HCT116 (cell line): ENCODE measurements at regions not wholly inside any gene's neighbourhood (a gene's known extent, or its start where the extent isn't known, plus 50 kb on each side); places are given as distances from the start of the nearest gene placed in this dataset.

Experiments used
- ATAC-seq: fragments of 200-7000 bp; cut with Tn5 transposase; 2 replicates; pipeline ENCODE4 v1.9.1; 2020; ENCODE audit warnings: mild to moderate bottlenecking, moderate library complexity
- BruUV-seq: library from RNA; stranded (reverse); fragments of 400-500 nt; replicated peaks from 2 replicates; lab custom pipeline; 2021; lab: Mats Ljungman, UMichigan
- CTCF ChIA-PET: fragments of 300-600 bp; sonication (Branson Sonifier 250); formaldehyde crosslinking; loops from one replicate; lab custom pipeline; 2021; ENCODE audit warnings: antibody characterized with exemption; lab: Charles Lee
- POLR2A ChIA-PET: fragments of 300-600, 350-600 bp; sonication (Branson Sonifier 250); formaldehyde crosslinking; loops from one replicate; lab custom pipeline; 2021; ENCODE audit warnings: antibody characterized with exemption; lab: Charles Lee
- RAD21 ChIA-PET, 2 experiments: fragments of 300-600 bp; sonication (Branson Sonifier 250); formaldehyde crosslinking; loops; one replicate each; lab custom pipeline; 2023; ENCODE audit warnings: low total read pairs in 2 of 2; ENCODE audit not compliant: uncharacterized antibody in 2 of 2, unreplicated experiment in 2 of 2, low non-redundant PET in 1 of 2; lab: Charles Lee
- DNase-seq: peaks from one replicate; pipeline ENCODE4 v3.0.0-alpha.2; 2010; ENCODE audit warnings: low read depth, low spot score
- H2AFZ ChIP-seq: fragments of 200-600 bp; shearing (Covaris generic), sonication (generic); 2 replicates; pipeline ENCODE4 v1.6.1; 2017; ENCODE audit warnings: low read depth, mixed run types, mixed read lengths, antibody characterized with exemption, low read length; ENCODE audit not compliant: poor library complexity, severe bottlenecking
- H3K27ac ChIP-seq: 2 replicates; pipeline ENCODE4 v1.5.1; 2012; ENCODE audit warnings: low read depth, low read length
- H3K27me3 ChIP-seq: fragments of 200-600 bp; sonication (generic); 2 replicates; pipeline ENCODE4 v1.6.1; 2016; ENCODE audit warnings: mixed run types, low read length, mixed read lengths; ENCODE audit not compliant: insufficient read depth
- H3K36me3 ChIP-seq, 2 experiments: fragments of 200-500 bp in 1 of 2; fragments of 200-600 bp in 1 of 2; sonication (Bioruptor generic) in 1 of 2; sonication (generic) in 1 of 2; 2 replicates each; pipeline versions ENCODE4 v1.5.1 to v1.6.1; 2014 to 2016; ENCODE audit warnings: low read length in 2 of 2, inconsistent platforms in 1 of 2, mixed read lengths in 1 of 2, mixed run types in 1 of 2; ENCODE audit not compliant: insufficient read depth in 2 of 2, control insufficient read depth in 1 of 2
- H3K4me1 ChIP-seq, 2 experiments: fragments of 200-600 bp in 1 of 2; sonication (generic) in 1 of 2; 2 replicates each; pipeline versions ENCODE4 v1.5.1 to v1.6.1; 2012 to 2017; ENCODE audit warnings: low read length in 2 of 2, inconsistent platforms in 1 of 2, mild to moderate bottlenecking in 1 of 2, mixed read lengths in 1 of 2, mixed run types in 1 of 2, moderate library complexity in 1 of 2; ENCODE audit not compliant: insufficient read depth in 2 of 2, control insufficient read depth in 1 of 2
- H3K4me2 ChIP-seq: fragments of 200-600 bp; sonication (generic); 2 replicates; pipeline ENCODE4 v1.6.1; 2017; ENCODE audit warnings: mixed run types, low read length, mixed read lengths
- H3K4me3 ChIP-seq, 2 experiments: fragments of 200-600 bp in 1 of 2; sonication (generic) in 1 of 2; replicated peaks in 1 of 2; 2 replicates each; pipeline ENCODE4 v1.5.1; 2011 to 2016; ENCODE audit warnings: low read length in 2 of 2, control low read depth in 1 of 2, low read depth in 1 of 2, mild to moderate bottlenecking in 1 of 2, mixed read lengths in 1 of 2, mixed run types in 1 of 2
- H3K79me2 ChIP-seq: fragments of 200-600 bp; sonication (generic); 2 replicates; pipeline ENCODE4 v1.6.1; 2017; ENCODE audit warnings: mild to moderate bottlenecking, mixed run types, low read length, moderate library complexity, mixed read lengths; ENCODE audit not compliant: insufficient read depth
- H3K9ac ChIP-seq: fragments of 200-600 bp; sonication (generic); 2 replicates; pipeline ENCODE4 v1.6.1; 2016; ENCODE audit warnings: low read length, mixed read lengths
- H3K9me2 ChIP-seq: fragments of 200-600 bp; sonication (generic), shearing (Covaris generic); 2 replicates; pipeline ENCODE4 v1.6.1; 2017; ENCODE audit warnings: mixed run types, mild to moderate bottlenecking, moderate library complexity; ENCODE audit not compliant: insufficient read depth
- H3K9me3 ChIP-seq, 2 experiments: fragments of 200-500 bp in 1 of 2; fragments of 200-600 bp in 1 of 2; sonication (Bioruptor generic) in 1 of 2; sonication (generic) in 1 of 2; 2 replicates each; pipeline ENCODE4 v1.6.1; 2014 to 2017; ENCODE audit warnings: low read length in 2 of 2, mixed read lengths in 2 of 2, inconsistent platforms in 1 of 2, low read depth in 1 of 2, mild to moderate bottlenecking in 1 of 2, mixed run types in 1 of 2, moderate library complexity in 1 of 2; ENCODE audit not compliant: control insufficient read depth in 1 of 2, insufficient read depth in 1 of 2
- H4K20me1 ChIP-seq: fragments of 200-600 bp; sonication (generic), shearing (Covaris generic); 2 replicates; pipeline ENCODE4 v1.6.1; 2017; ENCODE audit warnings: mixed run types, mild to moderate bottlenecking, moderate library complexity; ENCODE audit not compliant: insufficient read depth
- ATF3 ChIP-seq: IDR thresholded peaks from 2 replicates; pipeline ENCODE4 v1.6.1; 2012
- CBX3 ChIP-seq: IDR thresholded peaks from 2 replicates; pipeline ENCODE4 v1.6.1; 2012; ENCODE audit warnings: low read depth
- CTCF ChIP-seq, 3 experiments: fragments of 200-600 bp in 1 of 3; sonication (generic) in 1 of 3; IDR thresholded peaks in 2 of 3; conservative IDR thresholded peaks in 1 of 3; 2 replicates each; pipeline ENCODE4 v1.5.1; 2012 to 2017; ENCODE audit warnings: low read depth in 2 of 3, low read length in 2 of 3, antibody characterized with exemption in 1 of 3, borderline replicate concordance in 1 of 3, control low read depth in 1 of 3, mild to moderate bottlenecking in 1 of 3, mixed read lengths in 1 of 3, mixed run types in 1 of 3, moderate library complexity in 1 of 3; ENCODE audit not compliant: insufficient read depth in 1 of 3
- EGR1 ChIP-seq: IDR thresholded peaks from 2 replicates; pipeline ENCODE4 v1.6.1; 2012; ENCODE audit warnings: low read depth
- ELF1 ChIP-seq: IDR thresholded peaks from 2 replicates; pipeline ENCODE4 v1.6.1; 2012; ENCODE audit warnings: low read depth, borderline replicate concordance
- EZH2 ChIP-seq: fragments of 200-600 bp; sonication (generic); IDR thresholded peaks from 2 replicates; pipeline ENCODE4 v1.6.1; 2017; ENCODE audit warnings: antibody characterized with exemption, mixed run types
- EZH2phosphoT487 ChIP-seq: fragments of 200-600 bp; IDR thresholded peaks from 2 replicates; pipeline ENCODE4 v1.6.1; 2018; ENCODE audit warnings: antibody characterized with exemption, borderline replicate concordance
- FOSL1 ChIP-seq: IDR thresholded peaks from 2 replicates; pipeline ENCODE4 v1.6.1; 2012; ENCODE audit warnings: low read depth
- POLR2A ChIP-seq: IDR thresholded peaks from 2 replicates; pipeline ENCODE4 v1.7.0; 2011; ENCODE audit warnings: borderline replicate concordance; ENCODE audit not compliant: insufficient read depth, insufficient read length; ENCODE audit errors: extremely low read depth
- POLR2AphosphoS5 ChIP-seq: IDR thresholded peaks from 2 replicates; pipeline ENCODE4 v1.6.1; 2011; ENCODE audit warnings: mild to moderate bottlenecking, low read depth, low read length, moderate library complexity
- RAD21 ChIP-seq: IDR thresholded peaks from 2 replicates; pipeline ENCODE4 v1.6.1; 2012; ENCODE audit warnings: low read depth, mild to moderate bottlenecking
- REST ChIP-seq: IDR thresholded peaks from 2 replicates; pipeline ENCODE4 v1.6.1; 2012; ENCODE audit warnings: low read depth
- SIN3A ChIP-seq: IDR thresholded peaks from 2 replicates; pipeline ENCODE4 v1.6.1; 2012; ENCODE audit warnings: low read depth
- SRF ChIP-seq: IDR thresholded peaks from 2 replicates; pipeline ENCODE4 v1.6.1; 2012; ENCODE audit warnings: low read depth
- TCF7L2 ChIP-seq: IDR thresholded peaks from 2 replicates; pipeline ENCODE4 v1.7.0; 2011; ENCODE audit warnings: borderline replicate concordance, inconsistent platforms; ENCODE audit not compliant: insufficient read depth, insufficient read length; ENCODE audit errors: extremely low read depth
- YY1 ChIP-seq: IDR thresholded peaks from 2 replicates; pipeline ENCODE4 v1.6.1; 2011; ENCODE audit warnings: low read length, low read depth, moderate library complexity, mild to moderate bottlenecking; ENCODE audit not compliant: insufficient replicate concordance; ENCODE audit errors: extremely low read depth
- ZFX ChIP-seq: fragments of 450-650 bp; IDR thresholded peaks from 2 replicates; pipeline ENCODE4 v1.6.1; 2017
- intact Hi-C: fragments of 100-400 bp; cut with micrococcal nuclease; formaldehyde crosslinking; loops from 2 replicates; pipeline ENCODE4 v1.10.0; 2022
- TF ChIP-seq, protein P1 (sequence below): IDR thresholded peaks from 2 replicates; pipeline ENCODE4 v1.6.1; 2012
- TF ChIP-seq, protein P2 (sequence below): IDR thresholded peaks from 2 replicates; pipeline ENCODE4 v1.6.1; 2011; ENCODE audit warnings: mild to moderate bottlenecking, low read length, moderate library complexity; ENCODE audit not compliant: insufficient replicate concordance; ENCODE audit errors: extremely low read depth

DNA sequence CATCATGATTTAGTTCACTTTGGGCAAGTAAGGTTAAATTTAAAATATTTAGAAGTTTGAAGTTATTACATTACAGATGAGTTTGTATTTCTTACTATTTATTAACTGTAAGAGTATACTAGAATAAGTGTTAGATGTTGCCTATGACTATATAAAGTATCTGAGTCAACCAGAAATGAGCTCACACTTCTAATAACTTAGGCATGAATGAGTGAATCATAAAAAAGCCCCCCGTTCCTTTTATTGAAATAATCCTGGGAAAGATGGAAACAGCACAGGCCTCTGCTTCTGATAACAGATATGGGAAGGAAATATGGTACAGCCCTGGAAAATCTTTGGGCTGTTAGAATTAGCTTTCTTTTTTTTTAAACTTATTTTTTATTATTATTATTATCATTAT lies 66.6 kb upstream of the TGFBR2 start:
- CTCF ChIA-PET = no interaction called here

More for the DNA sequence above, 66.6 kb upstream of the TGFBR2 start:
- Histone ChIP-seq H3K79me2 (no peaks in the 10 kb centered on the region), H3K9me3 (no peaks in the 10 kb centered on the region), H3K4me1 (peaks cover 19 to 29% of the 10 kb centered on the region in 2 experiments), H3K9ac (no peak overlapping the region), H3K4me2 (peak overlapping the region; percentile 68), H3K27ac (peak overlapping the region; percentile 27; the same call in 1 of the 2 replicates), H4K20me1 (no peaks in the 10 kb centered on the region), H3K36me3 (no peaks in the 10 kb centered on the region), H3K27me3 (no peaks in the 10 kb centered on the region), H2AFZ (peak overlapping the region; percentile 84), H3K4me3 (peak overlapping the region in 1 of 2 experiments; percentile 40; a peak in 1 of 4 replicates), H3K9me2 (no peaks in the 10 kb centered on the region)
- intact Hi-C loops = no loop called here
- RAD21 ChIA-PET = no interaction called here
- TF ChIP-seq CTCF (IDR thresholded peaks at IDR 0.05 in 2 of 3, conservative IDR thresholded peaks at IDR 0.05 in 1 of 3; ENCODE audit: borderline replicate concordance in 1 of 3, insufficient read depth in 1 of 3, low read depth in 2 of 3, low read length in 2 of 3) = no peak
- TF ChIP-seq RAD21 = no peak
- TF ChIP-seq, protein P1, sequence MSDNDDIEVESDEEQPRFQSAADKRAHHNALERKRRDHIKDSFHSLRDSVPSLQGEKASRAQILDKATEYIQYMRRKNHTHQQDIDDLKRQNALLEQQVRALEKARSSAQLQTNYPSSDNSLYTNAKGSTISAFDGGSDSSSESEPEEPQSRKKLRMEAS = no peak
- TF ChIP-seq EZH2 = no peak
- no peak for TF ChIP-seq SRF
- TF ChIP-seq EGR1 = no peak
- TF ChIP-seq POLR2A = no peak
- TF ChIP-seq POLR2AphosphoS5 = no peak
- TF ChIP-seq EZH2phosphoT487 = no peak
- TF ChIP-seq CBX3 = no peak
- TF ChIP-seq, protein P2, sequence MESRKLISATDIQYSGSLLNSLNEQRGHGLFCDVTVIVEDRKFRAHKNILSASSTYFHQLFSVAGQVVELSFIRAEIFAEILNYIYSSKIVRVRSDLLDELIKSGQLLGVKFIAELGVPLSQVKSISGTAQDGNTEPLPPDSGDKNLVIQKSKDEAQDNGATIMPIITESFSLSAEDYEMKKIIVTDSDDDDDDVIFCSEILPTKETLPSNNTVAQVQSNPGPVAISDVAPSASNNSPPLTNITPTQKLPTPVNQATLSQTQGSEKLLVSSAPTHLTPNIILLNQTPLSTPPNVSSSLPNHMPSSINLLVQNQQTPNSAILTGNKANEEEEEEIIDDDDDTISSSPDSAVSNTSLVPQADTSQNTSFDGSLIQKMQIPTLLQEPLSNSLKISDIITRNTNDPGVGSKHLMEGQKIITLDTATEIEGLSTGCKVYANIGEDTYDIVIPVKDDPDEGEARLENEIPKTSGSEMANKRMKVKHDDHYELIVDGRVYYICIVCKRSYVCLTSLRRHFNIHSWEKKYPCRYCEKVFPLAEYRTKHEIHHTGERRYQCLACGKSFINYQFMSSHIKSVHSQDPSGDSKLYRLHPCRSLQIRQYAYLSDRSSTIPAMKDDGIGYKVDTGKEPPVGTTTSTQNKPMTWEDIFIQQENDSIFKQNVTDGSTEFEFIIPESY = no peak
- no peak for TF ChIP-seq YY1
- TF ChIP-seq TCF7L2 = no peak
- TF ChIP-seq FOSL1 = no peak
- TF ChIP-seq SIN3A = no peak
- no peak for TF ChIP-seq ZFX
- no peak for TF ChIP-seq ATF3
- TF ChIP-seq REST = no peak
- TF ChIP-seq ELF1 = no peak
- no peak for DNase-seq
- no peak for ATAC-seq
- POLR2A ChIA-PET = no interaction called here
- BruUV-seq = no TSS peak
